HepG2 (cell line): ENCODE measurements at regions not wholly inside any gene's neighbourhood (a gene's known extent, or its start where the extent isn't known, plus 50 kb on each side); places are given as distances from the start of the nearest gene placed in this dataset.

Source experiments
- ATAC-seq: fragments of 200-7000 bp; cut with Tn5 transposase; 3 replicates; pipeline ENCODE4 v1.9.1; 2020; ENCODE audit warnings: mild to moderate bottlenecking, moderate library complexity
- BruUV-seq: library from RNA; stranded (reverse); fragments of 400-500 nt; replicated peaks from 2 replicates; lab custom pipeline; 2021; lab: Mats Ljungman, UMichigan
- CTCF ChIA-PET: fragments of 300-600 bp; formaldehyde crosslinking; extraction: SDS; loops from one replicate; lab custom pipeline; 2021; ENCODE audit warnings: low total read pairs, inconsistent platforms, low intra/inter-chr PET ratio; lab: Yijun Ruan, JAX
- POLR2A ChIA-PET: fragments of 350-600 bp; sonication (Branson Sonifier 250); formaldehyde crosslinking; loops from one replicate; lab custom pipeline; 2020; ENCODE audit warnings: antibody characterized with exemption, inconsistent platforms; lab: Yijun Ruan, JAX
- DNase-seq: peaks from one replicate; pipeline ENCODE4 v3.0.0-alpha.2; 2015; ENCODE audit warnings: low spot score
- FAIRE-seq: peaks from 3 replicates; lab custom pipeline; 2011; peaks lifted over from hg19 to GRCh38; lab: Jason Lieb, UNC
- H2AFZ ChIP-seq: one replicate; pipeline ENCODE4 v1.6.1; 2011; ENCODE audit warnings: low read length, inconsistent platforms
- H3K27ac ChIP-seq: fragments of 300-600 bp; 3 replicates; pipeline ENCODE4 v1.8.0; 2011; ENCODE audit warnings: mixed run types, mild to moderate bottlenecking, mixed read lengths, low read length, inconsistent platforms; ENCODE audit not compliant: insufficient read depth; ENCODE audit errors: extremely low read length
- H3K27me3 ChIP-seq, 2 experiments: fragments of 200-600 bp in 1 of 2; 2 replicates in 1 of 2; 3 replicates in 1 of 2; pipeline versions ENCODE4 v1.6.0 to v1.8.0; 2011; ENCODE audit warnings: low read length in 2 of 2, mild to moderate bottlenecking in 2 of 2, moderate library complexity in 2 of 2, inconsistent platforms in 1 of 2; ENCODE audit not compliant: insufficient read depth in 2 of 2, control insufficient read depth in 1 of 2
- H3K36me3 ChIP-seq, 2 experiments: fragments of 200-600 bp in 1 of 2; replicated peaks in 1 of 2; 2 replicates in 1 of 2; 3 replicates in 1 of 2; pipeline versions ENCODE4 v1.5.1 to v1.8.0; 2011; ENCODE audit warnings: low read length in 2 of 2, inconsistent platforms in 1 of 2; ENCODE audit not compliant: insufficient read depth in 2 of 2, control insufficient read depth in 1 of 2
- H3K4me1 ChIP-seq: 2 replicates; pipeline ENCODE4 v1.5.1; 2012; ENCODE audit warnings: low read length, inconsistent platforms; ENCODE audit not compliant: insufficient read depth
- H3K4me2 ChIP-seq: 2 replicates; pipeline ENCODE4 v1.6.0; 2011; ENCODE audit warnings: low read depth, low read length, inconsistent platforms
- H3K4me3 ChIP-seq, 3 experiments: fragments of 200-600 bp in 1 of 3; sonication (generic), shearing (Covaris generic) in 1 of 3; replicated peaks in 1 of 3; 2 replicates each; pipeline ENCODE4 v1.5.1; 2011 to 2016; ENCODE audit warnings: low read length in 3 of 3, inconsistent platforms in 2 of 3, low read depth in 2 of 3, mild to moderate bottlenecking in 2 of 3, control low read depth in 1 of 3, mixed read lengths in 1 of 3; ENCODE audit not compliant: insufficient read depth in 1 of 3
- H3K79me2 ChIP-seq: one replicate; pipeline ENCODE4 v1.6.1; 2011; ENCODE audit warnings: low read length, inconsistent platforms; ENCODE audit not compliant: insufficient read depth
- H3K9ac ChIP-seq: 2 replicates; pipeline ENCODE4 v1.6.0; 2011; ENCODE audit warnings: mild to moderate bottlenecking, low read depth, low read length, inconsistent platforms; ENCODE audit not compliant: insufficient read depth
- H3K9me3 ChIP-seq: 2 replicates; pipeline ENCODE4 v1.5.1; 2012; ENCODE audit warnings: mild to moderate bottlenecking, low read length
- H4K20me1 ChIP-seq: 2 replicates; pipeline ENCODE4 v1.6.0; 2011; ENCODE audit warnings: inconsistent platforms, mild to moderate bottlenecking, low read length, moderate library complexity; ENCODE audit not compliant: insufficient read depth
- AGO2 ChIP-seq: fragments of 200-400 bp; formaldehyde crosslinking; optimal IDR thresholded peaks from 2 replicates; pipeline ENCODE3; 2017; ENCODE audit warnings: mild to moderate bottlenecking, low read depth, low read length, moderate library complexity
- ATF7-NPFF ChIP-seq: sonication (generic); formaldehyde crosslinking; IDR thresholded peaks from 2 replicates; pipeline ENCODE4 v1.8.1; 2023; ENCODE audit warnings: mild to moderate bottlenecking, low read depth, missing genetic modification reagents, moderate library complexity
- CEBPG ChIP-seq: IDR thresholded peaks from 2 replicates; pipeline ENCODE4 v1.6.1; 2016
- KLF9 ChIP-seq: IDR thresholded peaks from 2 replicates; pipeline ENCODE4 v1.6.1; 2016; ENCODE audit warnings: low read depth
- LCORL ChIP-seq, 2 experiments: fragments of 450-650 bp in 1 of 2; sonication (generic) in 1 of 2; formaldehyde crosslinking in 1 of 2; IDR thresholded peaks; 2 replicates each; pipeline versions ENCODE4 v1.5.0 to v1.6.1; 2017 to 2020; ENCODE audit warnings: antibody characterized with exemption in 1 of 2, missing genetic modification reagents in 1 of 2
- NAIF1 ChIP-seq: sonication (generic); formaldehyde crosslinking; IDR thresholded peaks from 2 replicates; pipeline ENCODE4 v1.5.0; 2020; ENCODE audit warnings: mild to moderate bottlenecking, missing genetic modification reagents, borderline replicate concordance
- ZBTB1 ChIP-seq: sonication (generic); formaldehyde crosslinking; IDR thresholded peaks from 2 replicates; pipeline ENCODE4 v1.4.0; 2020; ENCODE audit warnings: missing genetic modification reagents, borderline replicate concordance
- ZBTB21 ChIP-seq: sonication (generic); formaldehyde crosslinking; IDR thresholded peaks from 2 replicates; pipeline ENCODE4 v1.4.0; 2020; ENCODE audit warnings: missing genetic modification reagents
- ZFAT ChIP-seq: sonication (generic); formaldehyde crosslinking; conservative IDR thresholded peaks from 2 replicates; pipeline ENCODE4 v1.8.1; 2023; ENCODE audit warnings: missing genetic modification reagents, inconsistent platforms
- ZFP62 ChIP-seq: sonication (generic); formaldehyde crosslinking; IDR thresholded peaks from 2 replicates; pipeline ENCODE4 v1.4.0; 2020; ENCODE audit warnings: missing genetic modification reagents
- ZNF431 ChIP-seq: sonication (generic); formaldehyde crosslinking; IDR thresholded peaks from 2 replicates; pipeline ENCODE4 v1.9.0; 2022; ENCODE audit warnings: missing genetic modification reagents, low read depth, mild to moderate bottlenecking, borderline replicate concordance
- ZNF432 ChIP-seq: sonication (generic); formaldehyde crosslinking; IDR thresholded peaks from 2 replicates; pipeline ENCODE4 v1.5.0; 2020; ENCODE audit warnings: missing genetic modification reagents, mild to moderate bottlenecking, borderline replicate concordance
- ZNF569 ChIP-seq: sonication (generic); formaldehyde crosslinking; IDR thresholded peaks from 2 replicates; pipeline ENCODE4 v1.5.0; 2020; ENCODE audit warnings: mild to moderate bottlenecking, missing genetic modification reagents, moderate library complexity, borderline replicate concordance
- ZNF703 ChIP-seq: sonication (generic); formaldehyde crosslinking; IDR thresholded peaks from 2 replicates; pipeline ENCODE4 v1.5.1; 2020; ENCODE audit warnings: missing genetic modification reagents, mild to moderate bottlenecking, moderate library complexity, borderline replicate concordance
- ZNF878 ChIP-seq: sonication (generic); formaldehyde crosslinking; IDR thresholded peaks from 2 replicates; pipeline ENCODE4 v1.8.1; 2023; ENCODE audit warnings: mild to moderate bottlenecking, missing genetic modification reagents, moderate library complexity
- WGBS: methylation state at CpG from one replicate; pipeline ENCODE4 v1.1.6; 2017; ENCODE audit warnings: low lambda C conversion rate; 5-methylcytosine and 5-hydroxymethylcytosine counted together
- in situ Hi-C: cut with HindIII; loops from 2 replicates; pipeline ENCODE4 v1.10.0; 2017; ENCODE audit warnings: low pct_unique_long_range_greater_than_20kb; ENCODE audit not compliant: extremely low pct_ligation_motif_present
- intact Hi-C: fragments of 100-400 bp; cut with micrococcal nuclease; formaldehyde crosslinking; loops from one replicate; pipeline ENCODE4 v1.10.0; 2022; ENCODE audit not compliant: unreplicated experiment
- TF ChIP-seq, protein P1 (sequence below): sonication (generic); formaldehyde crosslinking; IDR thresholded peaks from 2 replicates; pipeline ENCODE4 v1.4.0; 2020; ENCODE audit warnings: missing genetic modification reagents
- TF ChIP-seq, protein P2 (sequence below): sonication (generic); formaldehyde crosslinking; IDR thresholded peaks from 2 replicates; pipeline ENCODE4 v1.5.0; 2020; ENCODE audit warnings: mild to moderate bottlenecking, missing genetic modification reagents
- TF ChIP-seq, protein P3 (sequence below): sonication (generic); formaldehyde crosslinking; IDR thresholded peaks from 2 replicates; pipeline ENCODE4 v1.8.1; 2023; ENCODE audit warnings: mild to moderate bottlenecking, inconsistent platforms, moderate library complexity, missing genetic modification reagents, borderline replicate concordance

DNA sequence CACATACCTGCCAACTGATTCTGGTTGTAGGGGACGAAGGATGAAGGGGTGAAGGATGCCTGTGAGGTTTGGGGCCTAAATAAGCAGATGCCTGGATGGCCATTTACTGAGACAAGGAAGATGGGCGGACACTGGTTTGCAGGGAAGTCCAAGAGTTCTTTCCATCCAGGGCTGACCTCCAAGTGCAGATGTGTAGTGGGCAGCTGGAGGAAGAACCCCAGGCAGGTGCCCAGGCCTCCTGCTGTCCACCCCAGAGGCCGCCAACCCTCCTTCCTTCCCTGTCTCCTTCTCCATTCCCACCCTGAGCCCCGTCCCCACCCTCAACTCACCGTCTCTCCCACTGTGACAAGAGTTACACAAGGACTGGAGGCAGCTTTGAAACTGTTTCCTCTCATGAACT is 171.5 kb downstream of the KATNAL1 start:
- no peak overlapping the region for H3K4me2 ChIP-seq
- 27% methylated on average over 5 of the region's 5 CpGs for WGBS
- H4K20me1 ChIP-seq: no peaks in the 10 kb centered on the region
- no TSS peak for BruUV-seq
- no peaks in the 10 kb centered on the region for H3K79me2 ChIP-seq
- DNase-seq (no peak), ATAC-seq (no peak), FAIRE-seq (no peak)
- TF ChIP-seq ZNF569 (CRISPR knock-in tag) (no peak), ZNF431 (no peak), AGO2 (no peak), ZNF878 (CRISPR knock-in tag) (no peak), ATF7-NPFF (CRISPR knock-in tag) (no peak), NAIF1 (CRISPR knock-in tag) (no peak), ZNF703 (CRISPR knock-in tag) (no peak), ZFP62 (no peak), ZBTB1 (CRISPR knock-in tag) (no peak), ZNF432 (CRISPR knock-in tag) (no peak), ZBTB21 (no peak), ZFAT (CRISPR knock-in tag) (no peak), LCORL (IDR thresholded peaks at IDR 0.05) (no peak), LCORL (CRISPR knock-in tag; IDR thresholded peaks at IDR 0.05) (no peak), KLF9 (CRISPR knock-in tag) (no peak), CEBPG (CRISPR knock-in tag) (no peak)
- TF ChIP-seq, protein P1, sequence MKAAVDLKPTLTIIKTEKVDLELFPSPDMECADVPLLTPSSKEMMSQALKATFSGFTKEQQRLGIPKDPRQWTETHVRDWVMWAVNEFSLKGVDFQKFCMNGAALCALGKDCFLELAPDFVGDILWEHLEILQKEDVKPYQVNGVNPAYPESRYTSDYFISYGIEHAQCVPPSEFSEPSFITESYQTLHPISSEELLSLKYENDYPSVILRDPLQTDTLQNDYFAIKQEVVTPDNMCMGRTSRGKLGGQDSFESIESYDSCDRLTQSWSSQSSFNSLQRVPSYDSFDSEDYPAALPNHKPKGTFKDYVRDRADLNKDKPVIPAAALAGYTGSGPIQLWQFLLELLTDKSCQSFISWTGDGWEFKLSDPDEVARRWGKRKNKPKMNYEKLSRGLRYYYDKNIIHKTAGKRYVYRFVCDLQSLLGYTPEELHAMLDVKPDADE (CRISPR knock-in tag): no peak
- TF ChIP-seq, protein P2, sequence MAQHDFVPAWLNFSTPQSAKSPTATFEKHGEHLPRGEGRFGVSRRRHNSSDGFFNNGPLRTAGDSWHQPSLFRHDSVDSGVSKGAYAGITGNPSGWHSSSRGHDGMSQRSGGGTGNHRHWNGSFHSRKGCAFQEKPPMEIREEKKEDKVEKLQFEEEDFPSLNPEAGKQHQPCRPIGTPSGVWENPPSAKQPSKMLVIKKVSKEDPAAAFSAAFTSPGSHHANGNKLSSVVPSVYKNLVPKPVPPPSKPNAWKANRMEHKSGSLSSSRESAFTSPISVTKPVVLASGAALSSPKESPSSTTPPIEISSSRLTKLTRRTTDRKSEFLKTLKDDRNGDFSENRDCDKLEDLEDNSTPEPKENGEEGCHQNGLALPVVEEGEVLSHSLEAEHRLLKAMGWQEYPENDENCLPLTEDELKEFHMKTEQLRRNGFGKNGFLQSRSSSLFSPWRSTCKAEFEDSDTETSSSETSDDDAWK (CRISPR knock-in tag): no peak
- TF ChIP-seq, protein P3, sequence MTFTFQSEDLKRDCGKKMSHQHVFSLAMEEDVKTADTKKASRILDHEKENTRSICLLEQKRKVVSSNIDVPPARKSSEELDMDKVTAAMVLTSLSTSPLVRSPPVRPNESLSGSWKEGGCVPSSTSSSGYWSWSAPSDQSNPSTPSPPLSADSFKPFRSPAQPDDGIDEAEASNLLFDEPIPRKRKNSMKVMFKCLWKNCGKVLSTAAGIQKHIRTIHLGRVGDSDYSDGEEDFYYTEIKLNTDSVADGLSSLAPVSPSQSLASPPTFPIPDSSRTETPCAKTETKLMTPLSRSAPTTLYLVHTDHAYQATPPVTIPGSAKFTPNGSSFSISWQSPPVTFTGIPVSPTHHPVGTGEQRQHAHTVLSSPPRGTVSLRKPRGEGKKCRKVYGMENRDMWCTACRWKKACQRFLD (CRISPR knock-in tag): no peak
- intact Hi-C loops (loop anchor here (10.0 kb wide), 2 partner anchors 439 to 669 kb away; no protein-coding TSS in a partner anchor), in situ Hi-C loops (no loop called here)
- H3K27ac ChIP-seq: no peak overlapping the region
- H2AFZ ChIP-seq: no peak overlapping the region
- H3K27me3 ChIP-seq: peaks cover 0 to 19% of the 10 kb centered on the region in 2 experiments; a peak in 3 of 5 replicates
- no peaks in the 10 kb centered on the region for H3K9me3 ChIP-seq
- H3K4me1 ChIP-seq: peaks cover 9% of the 10 kb centered on the region; the same call in 1 of the 2 replicates
- H3K9ac ChIP-seq: no peak overlapping the region
- no peaks in the 10 kb centered on the region for H3K36me3 ChIP-seq
- ChIA-PET CTCF (no interaction called here), POLR2A (no interaction called here)
- no peak overlapping the region for H3K4me3 ChIP-seq
